H9 (cell line): ENCODE measurements at regions not wholly inside any gene's neighbourhood (a gene's known extent, or its start where the extent isn't known, plus 50 kb on each side); places are given as distances from the start of the nearest gene placed in this dataset.

ENCODE experiments used
- DNase-seq: peaks from one replicate; pipeline ENCODE4 v3.0.0-alpha.2; 2017
- H2AFZ ChIP-seq: one replicate; pipeline ENCODE4 v1.6.1; 2013; ENCODE audit warnings: mild to moderate bottlenecking, low read length, control low read depth, moderate library complexity
- H2AK5ac ChIP-seq: 2 replicates; pipeline ENCODE4 v1.6.1; 2013; ENCODE audit warnings: low read length, control low read depth, mixed read lengths; ENCODE audit not compliant: insufficient read length
- H2BK120ac ChIP-seq: one replicate; pipeline ENCODE4 v1.6.1; 2013; ENCODE audit warnings: low read depth, mild to moderate bottlenecking, low read length, control low read depth, inconsistent platforms; ENCODE audit not compliant: poor library complexity, severe bottlenecking
- H2BK12ac ChIP-seq: 2 replicates; pipeline ENCODE4 v1.6.1; 2013; ENCODE audit warnings: low read length, control low read depth, mixed read lengths, low read depth; ENCODE audit not compliant: insufficient read length
- H2BK15ac ChIP-seq: 2 replicates; pipeline ENCODE4 v1.6.1; 2013; ENCODE audit warnings: low read depth, low read length, control low read depth
- H2BK20ac ChIP-seq: one replicate; pipeline ENCODE4 v1.6.1; 2013; ENCODE audit warnings: low read depth, mild to moderate bottlenecking, low read length, control low read depth, inconsistent platforms; ENCODE audit not compliant: poor library complexity, severe bottlenecking
- H2BK5ac ChIP-seq: 2 replicates; pipeline ENCODE4 v1.6.1; 2013; ENCODE audit warnings: low read length, control low read depth, mixed read lengths; ENCODE audit not compliant: insufficient read length
- H3K14ac ChIP-seq: 2 replicates; pipeline ENCODE4 v1.6.1; 2013; ENCODE audit warnings: low read length, control low read depth; ENCODE audit not compliant: insufficient read depth
- H3K18ac ChIP-seq: 2 replicates; pipeline ENCODE4 v1.6.1; 2013; ENCODE audit warnings: low read depth, mild to moderate bottlenecking, mixed read lengths, low read length, control low read depth; ENCODE audit not compliant: insufficient read length
- H3K23ac ChIP-seq: 2 replicates; pipeline ENCODE4 v1.6.1; 2013; ENCODE audit warnings: low read length, control low read depth, mixed read lengths, low read depth; ENCODE audit not compliant: insufficient read length
- H3K23me2 ChIP-seq: 2 replicates; pipeline ENCODE4 v1.6.1; 2013; ENCODE audit warnings: low read depth, mild to moderate bottlenecking, mixed read lengths, low read length, control low read depth; ENCODE audit not compliant: insufficient read length, poor library complexity, severe bottlenecking
- H3K27ac ChIP-seq: 2 replicates; pipeline ENCODE4 v1.5.1; 2013; ENCODE audit warnings: low read length, control low read depth, mixed read lengths, low read depth; ENCODE audit not compliant: insufficient read length
- H3K27me3 ChIP-seq: 2 replicates; pipeline ENCODE4 v1.6.1; 2013; ENCODE audit warnings: low read length, control low read depth, inconsistent platforms; ENCODE audit not compliant: insufficient read depth
- H3K4ac ChIP-seq: 2 replicates; pipeline ENCODE4 v1.6.1; 2013; ENCODE audit warnings: low read depth, mild to moderate bottlenecking, control low read depth, inconsistent platforms, low read length, moderate library complexity
- H3K4me1 ChIP-seq: 2 replicates; pipeline ENCODE4 v1.6.1; 2013; ENCODE audit warnings: low read length, control low read depth, inconsistent platforms; ENCODE audit not compliant: insufficient read depth
- H3K4me2 ChIP-seq: 2 replicates; pipeline ENCODE4 v1.6.1; 2013; ENCODE audit warnings: low read length, control low read depth, mixed read lengths; ENCODE audit not compliant: insufficient read length, insufficient read depth
- H3K56ac ChIP-seq: 2 replicates; pipeline ENCODE4 v1.6.1; 2013; ENCODE audit warnings: low read depth, mild to moderate bottlenecking, mixed read lengths, low read length, control low read depth; ENCODE audit not compliant: insufficient read length
- H3K79me1 ChIP-seq: 2 replicates; pipeline ENCODE4 v1.6.1; 2013; ENCODE audit warnings: low read depth, mild to moderate bottlenecking, moderate library complexity, low read length, control low read depth, inconsistent platforms; ENCODE audit not compliant: insufficient read depth, poor library complexity, severe bottlenecking
- H3K79me2 ChIP-seq: 2 replicates; pipeline ENCODE4 v1.6.1; 2013; ENCODE audit warnings: low read length, control low read depth, inconsistent platforms; ENCODE audit not compliant: insufficient read depth
- H3K9ac ChIP-seq: 2 replicates; pipeline ENCODE4 v1.6.1; 2013; ENCODE audit warnings: low read length, control low read depth, mixed read lengths; ENCODE audit not compliant: insufficient read length; ENCODE audit errors: extremely low read depth
- H3K9me3 ChIP-seq: one replicate; pipeline ENCODE4 v1.6.1; 2013; ENCODE audit warnings: low read depth, low read length, inconsistent platforms; ENCODE audit not compliant: control insufficient read depth
- H3T11ph ChIP-seq: one replicate; pipeline ENCODE4 v1.6.1; 2013; ENCODE audit warnings: mild to moderate bottlenecking, low read length, control low read depth, inconsistent platforms
- H4K20me1 ChIP-seq: one replicate; pipeline ENCODE4 v1.6.1; 2013; ENCODE audit not compliant: control insufficient read depth, insufficient read length, insufficient read depth
- H4K5ac ChIP-seq: 2 replicates; pipeline ENCODE4 v1.6.1; 2013; ENCODE audit warnings: low read depth, mild to moderate bottlenecking, mixed read lengths, low read length, control low read depth; ENCODE audit not compliant: insufficient read length
- H4K8ac ChIP-seq: replicated peaks from 2 replicates; pipeline ENCODE4 v1.6.1; 2013; ENCODE audit warnings: low read length, control low read depth, mixed read lengths, low read depth; ENCODE audit not compliant: insufficient read length
- H4K91ac ChIP-seq: 2 replicates; pipeline ENCODE4 v1.6.1; 2013; ENCODE audit warnings: low read depth, mild to moderate bottlenecking, moderate library complexity, mixed read lengths, low read length, control low read depth; ENCODE audit not compliant: insufficient read length
- H3K27ac Mint-ChIP-seq, 3 experiments: 2 replicates in 2 of 3; 3 replicates in 1 of 3; pipeline ENCODE4 v1.8.0; 2020 to 2021; ENCODE audit warnings: mixed read lengths in 3 of 3, mild to moderate bottlenecking in 1 of 3, moderate library complexity in 1 of 3
- H3K27me3 Mint-ChIP-seq: 2 replicates; pipeline ENCODE4 v1.8.0; 2021; ENCODE audit warnings: low read depth, mild to moderate bottlenecking, moderate library complexity, mixed read lengths
- H3K36me3 Mint-ChIP-seq, 3 experiments: 2 replicates in 2 of 3; 3 replicates in 1 of 3; pipeline ENCODE4 v1.8.0; 2020 to 2021; ENCODE audit warnings: low read depth in 3 of 3, mixed read lengths in 3 of 3; ENCODE audit not compliant: insufficient read depth in 1 of 3
- H3K4me1 Mint-ChIP-seq, 2 experiments: 2 replicates each; pipeline ENCODE4 v1.8.0; 2020; ENCODE audit warnings: mixed read lengths in 2 of 2
- H3K4me3 Mint-ChIP-seq, 2 experiments: 2 replicates in 1 of 2; 3 replicates in 1 of 2; pipeline ENCODE4 v1.8.0; 2020 to 2021; ENCODE audit warnings: mild to moderate bottlenecking in 2 of 2, mixed read lengths in 2 of 2, moderate library complexity in 1 of 2
- H3K9me3 Mint-ChIP-seq, 2 experiments: 2 replicates in 1 of 2; 3 replicates in 1 of 2; pipeline ENCODE4 v1.8.0; 2020; ENCODE audit warnings: mild to moderate bottlenecking in 2 of 2, mixed read lengths in 2 of 2, moderate library complexity in 1 of 2
- CTCF ChIP-seq: fragments of 200-600 bp; sonication (generic); conservative IDR thresholded peaks from 3 replicates; pipeline ENCODE4 v1.8.0; 2021; ENCODE audit warnings: antibody characterized with exemption, mild to moderate bottlenecking
- WGBS: extraction: QIAGEN DNeasy Blood & Tissue Kit; methylation state at CpG from one replicate; pipeline ENCODE4 v1.1.7; 2013; ENCODE audit warnings: missing lambda C conversion rate, low lambda C conversion rate, mixed read lengths; ENCODE audit not compliant: insufficient read length; ENCODE audit errors: extremely low coverage; 5-methylcytosine and 5-hydroxymethylcytosine counted together

- Mint-ChIP-seq H3K4me1 (peaks cover 0 to 5% of the 10 kb centered on the region in 2 experiments; a peak in 2 of 4 replicates), H3K9me3 (no peaks in the 10 kb centered on the region), H3K36me3 (no peaks in the 10 kb centered on the region), H3K4me3 (no peak overlapping the region), H3K27me3 (peaks cover 6% of the 10 kb centered on the region), H3K27ac (no peak overlapping the region)
- Histone ChIP-seq H3K4me2 (no peak overlapping the region), H3K27ac (no peak overlapping the region), H3T11ph (no peak overlapping the region), H2BK15ac (no peak overlapping the region), H3K9me3 (no peaks in the 10 kb centered on the region), H3K9ac (no peak overlapping the region), H2BK12ac (no peak overlapping the region), H4K91ac (no peak overlapping the region), H3K79me1 (no peaks in the 10 kb centered on the region), H3K23me2 (no peaks in the 10 kb centered on the region), H3K4me1 (no peaks in the 10 kb centered on the region), H2BK20ac (no peak overlapping the region), H4K8ac (no peak overlapping the region), H3K27me3 (no peaks in the 10 kb centered on the region), H4K5ac (no peak overlapping the region), H3K14ac (no peak overlapping the region), H2BK5ac (no peak overlapping the region), H4K20me1 (no peaks in the 10 kb centered on the region), H3K4ac (no peak overlapping the region), H3K79me2 (no peaks in the 10 kb centered on the region), H3K18ac (no peak overlapping the region), H2BK120ac (no peak overlapping the region), H2AFZ (no peak overlapping the region), H2AK5ac (no peak overlapping the region), H3K56ac (no peak overlapping the region), H3K23ac (no peak overlapping the region)
- no CpG with 5 or more reads among the region's 14 CpGs for WGBS
- DNase-seq, result no peak
- TF ChIP-seq CTCF, result no peak
These were observed 747.0 kb downstream of the BRD1 start for GRCh38 chr22:49080631-49081030.
